ENCODE measurements at regions not wholly inside any gene's neighbourhood (a gene's known extent, or its start where the extent isn't known, plus 50 kb on each side); places are given as distances from the start of the nearest gene placed in this dataset.

- TF ChIP-seq CTCF (IDR thresholded peaks at IDR 0.05) (no peak), POLR2A (IDR thresholded peaks at IDR 0.05) (no peak)
These were observed 59.3 kb upstream of the MLN start for GRCh38 chr6:33863084-33863483.
